ENCODE measurements at regions not wholly inside any gene's neighbourhood (a gene's known extent, or its start where the extent isn't known, plus 50 kb on each side); places are given as distances from the start of the nearest gene placed in this dataset.

DNA sequence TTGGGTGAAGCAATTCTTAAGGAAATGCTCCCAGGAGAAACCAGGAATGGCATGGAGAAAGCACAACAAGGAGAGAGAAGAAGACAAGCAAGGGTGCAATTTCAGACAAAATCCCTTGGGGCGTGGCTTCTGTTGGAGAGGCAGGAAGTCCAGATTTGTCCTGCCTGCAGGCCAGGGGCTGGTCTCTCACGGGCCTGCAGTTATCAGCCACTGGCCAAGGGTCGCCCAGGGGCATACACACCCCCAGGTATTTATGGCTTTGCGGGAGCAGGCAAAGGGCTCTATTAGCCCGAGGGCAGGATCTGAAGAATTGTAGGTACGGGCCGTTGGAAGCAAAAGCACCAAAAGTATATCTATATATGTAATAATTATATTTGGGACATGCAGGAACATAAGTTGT lies 87.7 kb downstream of the IYD start:
- H3K36me3 Mint-ChIP-seq, result no peaks in the 10 kb centered on the region
- H3K4me1 Mint-ChIP-seq, result no peaks in the 10 kb centered on the region
- no peak overlapping the region for H3K4me3 Mint-ChIP-seq
- no peak overlapping the region for H3K27ac Mint-ChIP-seq
- no peaks in the 10 kb centered on the region for H3K27me3 Mint-ChIP-seq
- H3K9me3 Mint-ChIP-seq, result no peaks in the 10 kb centered on the region
- no peak for DNase-seq

DNA sequence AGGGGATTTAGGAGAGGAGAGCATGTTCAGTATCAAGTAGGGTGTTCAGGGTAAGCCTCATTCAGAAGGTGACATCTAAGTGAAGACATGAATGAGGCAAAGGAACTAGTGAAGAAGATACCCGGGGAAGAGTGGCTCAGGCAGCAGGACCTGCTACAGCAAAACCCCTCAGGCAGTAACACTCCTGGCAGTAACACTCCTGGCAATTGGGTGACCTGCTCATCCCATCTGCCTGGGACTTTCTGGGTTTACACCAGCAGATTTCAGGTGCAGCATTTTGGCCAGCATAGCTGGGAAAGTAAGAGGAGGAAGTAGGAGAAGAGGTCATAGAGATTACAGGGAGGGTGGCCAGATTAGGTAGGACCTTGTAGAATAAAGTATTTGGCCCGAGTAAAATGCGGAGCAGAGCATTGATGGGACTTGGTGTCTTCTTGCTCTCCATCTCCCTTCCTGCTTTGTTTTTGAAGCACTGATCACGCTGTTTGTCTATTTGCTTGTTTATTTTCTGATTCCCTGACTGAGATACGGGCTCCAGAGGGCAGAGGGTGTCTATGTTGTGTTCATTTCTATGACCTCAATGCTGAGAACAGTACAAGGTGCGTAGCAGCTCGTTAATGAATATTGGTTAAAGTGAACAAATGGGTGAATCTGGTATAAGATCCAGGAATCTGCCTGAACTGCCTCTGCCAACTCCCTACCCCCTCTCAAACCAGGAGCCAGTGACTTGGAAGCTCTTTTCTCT lies 88.3 kb downstream of the IYD start:
- H3K27ac Mint-ChIP-seq, result no peak overlapping the region
- no peaks in the 10 kb centered on the region for H3K9me3 Mint-ChIP-seq
- H3K4me1 Mint-ChIP-seq, result no peaks in the 10 kb centered on the region
- DNase-seq, result no peak
- no peak overlapping the region for H3K4me3 Mint-ChIP-seq
- no peaks in the 10 kb centered on the region for H3K36me3 Mint-ChIP-seq
- no peaks in the 10 kb centered on the region for H3K27me3 Mint-ChIP-seq

DNA sequence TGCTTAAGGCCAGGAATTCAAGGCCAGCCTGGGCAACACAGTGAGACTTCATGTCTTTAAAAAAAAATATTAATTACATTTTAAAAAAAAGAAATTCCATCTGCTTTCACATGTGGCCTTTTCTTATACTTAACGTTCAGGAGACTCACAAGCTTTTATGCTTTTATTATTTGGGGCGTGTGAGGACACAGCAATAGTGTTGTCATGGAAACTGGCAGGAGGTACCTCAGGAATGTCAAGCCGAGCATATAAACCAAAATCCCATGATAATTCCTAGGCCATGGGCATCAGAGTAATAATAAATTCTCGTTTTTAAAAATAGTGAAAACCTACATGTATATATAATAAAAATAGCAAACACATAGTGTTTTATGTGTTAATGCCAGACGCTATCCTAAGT lies 89.8 kb downstream of the IYD start:
- Mint-ChIP-seq H3K36me3 (no peaks in the 10 kb centered on the region), H3K9me3 (no peaks in the 10 kb centered on the region), H3K27ac (no peak overlapping the region), H3K4me3 (no peak overlapping the region), H3K27me3 (no peaks in the 10 kb centered on the region), H3K4me1 (no peaks in the 10 kb centered on the region)
- DNase-seq, result no peak

DNA sequence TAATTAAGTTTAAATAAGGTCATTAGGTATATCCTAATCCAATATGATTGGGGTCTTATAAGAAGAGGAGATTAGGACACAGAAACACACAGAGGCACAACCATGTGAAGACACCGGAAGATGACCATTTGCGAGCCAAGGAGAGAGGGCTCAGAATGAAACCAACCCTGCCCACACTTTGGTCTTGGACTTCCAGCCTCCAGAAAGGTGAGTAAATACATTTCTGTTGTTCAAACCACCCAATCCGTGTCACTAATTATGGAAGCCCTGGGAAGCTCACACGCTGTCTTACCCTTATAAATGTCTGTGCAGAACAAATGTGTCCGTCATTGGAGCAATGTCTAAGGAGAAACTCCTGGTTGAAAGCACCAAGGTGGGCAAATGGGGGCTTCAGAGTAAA lies 95.0 kb downstream of the IYD start:
- peaks cover 5% of the 10 kb centered on the region for H3K27me3 Mint-ChIP-seq
- H3K36me3 Mint-ChIP-seq, result no peaks in the 10 kb centered on the region
- H3K4me1 Mint-ChIP-seq, result no peaks in the 10 kb centered on the region
- no peak overlapping the region for H3K27ac Mint-ChIP-seq
- no peak for DNase-seq
- no peaks in the 10 kb centered on the region for H3K9me3 Mint-ChIP-seq
- H3K4me3 Mint-ChIP-seq, result no peak overlapping the region

DNA sequence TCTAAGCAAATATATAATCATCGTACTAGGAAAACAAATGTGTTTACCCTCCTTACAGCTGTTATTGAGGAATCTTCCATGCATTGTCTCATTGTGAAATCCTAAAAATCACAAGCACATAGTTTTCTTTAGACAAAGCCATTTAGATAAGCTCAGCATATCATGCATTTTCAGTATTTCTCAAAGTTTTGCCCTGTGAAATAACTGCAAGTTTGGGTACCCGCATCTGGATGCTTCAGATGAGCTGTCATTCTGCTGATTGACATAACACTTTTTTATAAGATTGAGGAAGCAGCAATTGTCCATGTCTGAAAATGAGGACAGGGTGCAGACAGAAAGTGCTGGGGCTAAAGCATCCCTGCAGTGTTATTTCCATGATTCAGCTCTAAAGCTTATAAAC lies 96.2 kb downstream of the IYD start:
- Mint-ChIP-seq H3K27ac (no peak overlapping the region), H3K4me3 (no peak overlapping the region), H3K4me1 (no peaks in the 10 kb centered on the region), H3K9me3 (no peaks in the 10 kb centered on the region), H3K36me3 (no peaks in the 10 kb centered on the region), H3K27me3 (peaks cover 5% of the 10 kb centered on the region)
- no peak for DNase-seq

DNA sequence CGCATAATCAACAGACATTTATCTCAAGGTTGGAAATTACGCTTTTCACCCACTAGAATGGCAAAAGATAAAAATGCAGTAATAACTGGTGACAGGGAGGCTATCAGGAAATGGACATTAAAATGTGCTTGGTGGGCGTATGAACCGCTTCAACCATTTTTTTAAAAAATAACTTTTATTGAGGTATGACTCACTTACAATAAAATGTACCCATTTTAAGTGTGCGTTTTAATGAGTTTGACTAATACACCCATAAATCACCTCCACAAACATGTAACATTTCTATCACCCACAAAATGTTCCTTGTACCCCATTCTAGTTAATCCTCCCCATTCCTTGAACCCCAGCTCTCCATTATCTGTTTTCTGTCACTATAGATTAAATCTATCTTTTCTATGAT lies 96.8 kb downstream of the IYD start:
- no peak for DNase-seq
- Mint-ChIP-seq H3K9me3 (no peaks in the 10 kb centered on the region), H3K36me3 (no peaks in the 10 kb centered on the region), H3K27ac (no peak overlapping the region), H3K27me3 (peaks cover 5% of the 10 kb centered on the region), H3K4me1 (no peaks in the 10 kb centered on the region), H3K4me3 (no peak overlapping the region)

DNA sequence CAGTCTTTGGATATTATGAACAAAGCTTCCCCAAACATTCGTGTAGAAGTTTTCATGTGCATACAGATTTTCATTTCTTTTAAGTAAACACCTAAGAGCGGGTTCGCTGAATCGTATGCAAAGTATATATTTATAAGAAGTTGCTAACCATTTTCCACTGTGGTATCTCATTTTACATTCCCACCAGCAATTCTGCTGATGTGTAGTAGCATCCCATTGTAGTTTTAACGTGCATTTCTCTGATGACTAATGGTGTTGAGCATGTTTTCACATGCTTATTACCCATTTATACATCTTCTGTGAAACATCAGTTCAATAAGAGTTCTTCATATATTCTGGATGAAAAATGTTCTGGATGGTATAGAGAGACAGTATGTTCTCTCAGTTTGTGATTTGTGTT lies 97.4 kb downstream of the IYD start:
- no peak overlapping the region for H3K4me3 Mint-ChIP-seq
- H3K27me3 Mint-ChIP-seq, result peaks cover 5% of the 10 kb centered on the region
- no peaks in the 10 kb centered on the region for H3K9me3 Mint-ChIP-seq
- H3K4me1 Mint-ChIP-seq, result no peaks in the 10 kb centered on the region
- H3K27ac Mint-ChIP-seq, result no peak overlapping the region
- no peak for DNase-seq
- no peaks in the 10 kb centered on the region for H3K36me3 Mint-ChIP-seq

DNA sequence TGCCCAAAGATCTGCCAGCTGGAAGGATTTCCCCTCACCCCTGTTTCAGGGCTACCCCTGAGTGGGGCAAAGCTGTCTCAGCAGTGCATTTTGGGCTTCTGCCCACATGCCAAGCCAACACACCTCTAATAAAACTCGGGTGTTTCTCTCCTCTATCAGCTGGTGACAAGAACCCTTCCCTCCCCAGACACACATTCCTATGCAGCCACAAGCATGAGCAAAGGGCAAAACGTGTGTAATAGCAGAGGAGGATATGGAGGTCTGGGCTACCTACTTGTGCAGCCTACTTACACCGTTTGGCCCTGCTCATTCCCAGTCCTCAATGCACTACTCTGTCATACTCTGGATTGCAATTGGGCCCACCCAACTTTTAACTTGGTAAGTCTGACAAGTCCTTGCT lies 101.3 kb downstream of the IYD start:
- DNase-seq, result no peak
- Mint-ChIP-seq H3K27me3 (peaks cover 15% of the 10 kb centered on the region), H3K9me3 (peaks cover 2% of the 10 kb centered on the region), H3K4me1 (no peaks in the 10 kb centered on the region), H3K36me3 (no peaks in the 10 kb centered on the region), H3K4me3 (no peak overlapping the region), H3K27ac (no peak overlapping the region)

DNA sequence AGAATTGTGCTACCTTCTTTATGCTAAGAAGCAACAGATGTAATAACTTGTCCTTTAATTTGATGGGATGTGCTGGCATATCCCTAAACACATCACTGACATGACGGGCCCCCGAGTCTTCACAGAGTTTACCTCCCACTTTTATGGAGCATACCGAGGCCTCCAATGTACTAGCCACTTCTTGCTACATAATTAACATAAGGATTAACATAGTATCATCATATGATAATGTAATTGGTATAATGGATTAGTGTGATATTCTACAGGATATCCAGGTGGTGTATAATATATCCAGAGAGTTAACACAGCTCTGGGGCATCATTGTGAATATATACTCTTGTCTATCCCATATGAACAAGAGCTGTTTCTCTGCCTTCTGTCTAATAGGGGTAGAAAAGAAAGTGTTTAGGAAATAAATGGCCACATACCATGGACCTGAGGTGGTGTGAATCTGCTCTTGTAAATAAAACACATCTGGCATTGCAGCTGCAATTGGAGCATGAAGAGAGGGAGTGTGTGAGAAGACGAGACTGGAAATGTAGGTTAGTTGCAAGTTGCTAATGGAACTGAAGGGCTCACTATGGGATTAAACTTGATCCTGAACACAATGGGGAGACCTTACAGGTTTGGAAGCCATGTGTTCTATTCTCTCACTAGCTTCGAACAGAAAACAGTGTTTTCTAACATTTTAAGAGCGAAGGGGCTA lies 102.3 kb downstream of the IYD start:
- Mint-ChIP-seq H3K27me3 (peaks cover 15% of the 10 kb centered on the region), H3K4me1 (no peaks in the 10 kb centered on the region), H3K36me3 (no peaks in the 10 kb centered on the region), H3K9me3 (peaks cover 2% of the 10 kb centered on the region), H3K4me3 (no peak overlapping the region), H3K27ac (no peak overlapping the region)
- DNase-seq, result no peak

DNA sequence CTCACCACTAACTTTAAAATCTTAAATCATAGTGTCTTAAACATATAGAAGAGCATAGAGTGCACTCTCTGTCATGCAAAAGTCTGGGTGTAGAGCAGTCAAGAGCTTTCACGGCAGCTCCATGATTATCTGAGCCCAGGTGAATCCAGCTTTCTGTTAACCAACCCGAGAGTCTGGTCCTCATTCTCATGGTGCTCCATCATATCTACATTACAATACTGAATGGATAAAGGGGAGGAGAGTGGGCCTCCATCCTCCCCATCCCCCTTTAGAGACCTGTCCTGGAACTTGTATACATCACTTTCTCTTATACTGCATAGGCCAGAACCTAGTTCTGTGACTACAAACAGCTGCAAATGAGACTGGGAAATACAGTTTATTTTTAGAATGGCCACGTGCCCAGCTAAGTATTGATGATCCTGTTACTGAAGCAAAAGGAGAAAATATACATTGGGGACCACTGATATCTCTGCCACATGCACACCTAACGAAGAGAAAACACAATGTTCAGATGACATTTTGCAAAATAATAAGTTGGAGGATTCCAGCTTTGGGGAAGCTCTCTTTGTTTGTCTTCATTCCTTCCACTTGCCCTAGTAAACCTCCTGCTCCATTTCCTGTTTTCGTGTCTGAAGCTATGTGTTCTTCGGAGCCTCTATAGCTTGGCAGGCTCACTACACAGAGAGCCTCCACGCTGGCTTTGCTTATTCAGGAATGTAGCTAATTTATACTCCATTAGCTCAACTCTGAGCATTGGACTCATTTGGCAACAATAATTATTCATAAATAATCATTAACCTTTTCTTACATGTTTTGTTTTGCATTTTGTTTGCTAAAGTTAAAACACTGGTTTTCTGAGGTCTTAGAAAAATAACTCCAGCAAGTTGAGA lies 110.1 kb downstream of the IYD start:
- no peak for DNase-seq
- Mint-ChIP-seq H3K27ac (no peak overlapping the region), H3K27me3 (peaks cover 35% of the 10 kb centered on the region), H3K36me3 (no peaks in the 10 kb centered on the region), H3K4me1 (no peaks in the 10 kb centered on the region), H3K4me3 (no peak overlapping the region), H3K9me3 (peaks cover 5% of the 10 kb centered on the region)

DNA sequence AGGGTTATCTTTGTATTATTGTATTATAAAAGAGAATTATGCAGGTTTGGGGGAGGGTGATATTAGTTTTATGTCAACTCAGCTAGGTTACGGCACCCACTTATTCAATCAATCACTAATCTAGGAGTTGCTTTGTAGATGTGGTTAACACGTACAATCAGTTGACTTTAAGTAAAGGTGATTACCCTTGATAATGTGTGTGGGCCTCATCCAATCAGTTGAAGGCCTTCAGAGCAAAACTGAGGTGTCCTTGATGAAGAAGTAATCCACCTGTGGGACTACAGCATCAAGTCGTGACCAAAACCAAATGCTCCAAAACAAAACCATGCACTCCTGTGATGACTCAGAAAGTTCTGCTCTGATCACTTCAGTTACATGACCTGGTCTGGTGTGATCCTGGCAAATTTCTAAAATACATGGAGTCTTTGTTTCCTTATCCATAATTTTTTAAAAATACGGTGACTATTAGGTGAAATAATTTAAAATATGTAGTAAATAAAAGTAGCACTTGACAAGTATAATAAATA lies 114.1 kb downstream of the IYD start:
- H3K9me3 Mint-ChIP-seq, result peaks cover 3% of the 10 kb centered on the region
- H3K4me1 Mint-ChIP-seq, result no peaks in the 10 kb centered on the region
- no peak overlapping the region for H3K27ac Mint-ChIP-seq
- no peak overlapping the region for H3K4me3 Mint-ChIP-seq
- no peak for DNase-seq
- peaks cover 43% of the 10 kb centered on the region for H3K27me3 Mint-ChIP-seq
- no peaks in the 10 kb centered on the region for H3K36me3 Mint-ChIP-seq

DNA sequence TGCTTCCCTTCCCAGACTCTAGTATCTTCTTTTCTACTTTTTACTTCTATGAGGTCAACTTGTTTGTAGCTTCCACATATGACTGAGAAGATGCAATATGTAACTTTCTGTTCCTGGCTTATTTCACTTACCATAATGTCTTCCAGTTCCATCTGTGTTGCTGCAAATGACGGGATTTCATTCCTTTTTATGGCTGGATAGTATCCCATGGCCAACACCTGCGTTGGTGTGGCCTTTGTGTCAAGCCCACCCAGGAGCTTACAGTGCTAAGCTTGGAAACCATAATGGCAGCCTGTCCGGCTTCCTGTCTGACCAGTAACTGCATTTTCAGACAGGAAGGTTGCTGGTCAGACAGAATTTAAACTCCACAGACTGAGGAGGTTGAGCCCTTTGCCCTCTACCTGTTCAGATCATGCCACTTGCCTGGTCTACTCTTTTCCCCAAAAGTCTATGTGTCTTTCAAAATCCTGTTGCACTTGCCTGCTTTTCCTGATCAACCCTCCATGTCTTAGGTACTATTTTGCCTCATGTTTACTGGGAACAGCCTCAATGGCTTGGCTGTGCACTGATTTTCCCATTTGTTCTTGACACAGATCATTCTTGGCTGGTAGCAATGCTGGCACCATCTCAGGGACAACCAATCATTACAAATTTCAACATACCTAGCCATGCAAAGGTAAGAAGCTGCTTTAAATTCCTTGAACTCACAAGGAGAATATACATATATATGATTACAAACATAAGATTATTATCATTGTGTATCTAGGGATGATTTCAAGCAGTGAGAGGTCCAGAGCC lies 114.3 kb upstream of the PLEKHG1 start:
- no peak for DNase-seq
- no peak overlapping the region for H3K4me3 Mint-ChIP-seq
- H3K9me3 Mint-ChIP-seq, result peaks cover 2% of the 10 kb centered on the region
- H3K4me1 Mint-ChIP-seq, result no peaks in the 10 kb centered on the region
- no peak overlapping the region for H3K27ac Mint-ChIP-seq
- peaks cover 35% of the 10 kb centered on the region for H3K27me3 Mint-ChIP-seq
- no peaks in the 10 kb centered on the region for H3K36me3 Mint-ChIP-seq

DNA sequence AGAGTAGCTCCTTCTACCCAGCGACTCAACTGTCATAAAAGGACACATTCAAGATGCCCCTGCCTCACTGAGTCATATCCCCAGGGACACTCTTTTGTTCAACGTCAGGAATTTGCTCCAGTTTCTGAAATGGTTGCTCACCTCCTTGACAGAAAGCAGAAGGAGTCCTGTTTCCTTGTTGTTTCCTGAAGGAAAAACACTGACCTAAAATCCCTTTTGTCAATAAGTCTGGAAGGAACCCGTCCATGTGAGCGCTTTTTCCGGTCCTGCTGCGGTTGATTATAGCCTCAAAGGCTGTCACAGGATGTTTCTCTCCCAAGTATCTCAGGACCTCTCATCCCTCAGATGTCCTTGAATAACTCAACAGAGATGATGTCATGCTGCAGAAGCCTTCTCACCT lies 113.6 kb upstream of the PLEKHG1 start:
- no peak for DNase-seq
- Mint-ChIP-seq H3K9me3 (no peaks in the 10 kb centered on the region), H3K27ac (no peak overlapping the region), H3K36me3 (no peaks in the 10 kb centered on the region), H3K4me3 (no peak overlapping the region), H3K27me3 (peaks cover 31% of the 10 kb centered on the region), H3K4me1 (peaks cover 3% of the 10 kb centered on the region)

DNA sequence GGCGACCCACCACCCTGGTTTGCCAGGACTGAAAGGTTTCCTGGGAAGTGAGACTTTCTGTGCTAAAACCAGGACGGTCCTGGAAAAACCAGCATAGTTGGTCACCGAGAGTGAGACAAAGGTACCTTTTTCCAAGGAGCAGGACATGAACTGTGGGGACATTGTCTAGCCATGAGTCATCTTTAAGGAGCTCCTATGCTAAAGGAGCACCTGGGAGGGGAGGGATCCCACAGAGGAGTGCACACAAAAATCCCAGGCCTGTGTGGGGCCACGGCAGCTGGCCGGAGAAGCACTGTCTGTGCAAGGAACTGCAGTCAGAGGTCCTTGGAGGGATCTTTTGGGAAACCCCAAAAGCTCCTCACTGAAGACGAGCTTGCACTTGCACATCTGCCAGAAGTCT lies 109.1 kb upstream of the PLEKHG1 start:
- no peak for DNase-seq
- Mint-ChIP-seq H3K4me1 (peaks cover 10% of the 10 kb centered on the region), H3K27me3 (peaks cover 24% of the 10 kb centered on the region), H3K36me3 (peaks cover 2% of the 10 kb centered on the region), H3K4me3 (no peak overlapping the region), H3K9me3 (peaks cover 11% of the 10 kb centered on the region), H3K27ac (no peak overlapping the region)

Measured in activated naive CD8-positive, alpha-beta T cell treated with anti-CD3 and anti-CD28 coated beads for 36 hours (primary cell).